PC-9 (cell line): ENCODE measurements at regions not wholly inside any gene's neighbourhood (a gene's known extent, or its start where the extent isn't known, plus 50 kb on each side); places are given as distances from the start of the nearest gene placed in this dataset.
A peak's percentile ranks its signal among the peaks of the same experiment; 100 is the strongest.

Experiments
- BruUV-seq: library from RNA; stranded (reverse); fragments of 400-500 nt; replicated peaks from 2 replicates; lab custom pipeline; 2021; lab: Mats Ljungman, UMichigan
- CTCF ChIA-PET: fragments of 300-600 bp; sonication (Branson Sonifier 250); formaldehyde crosslinking; loops from one replicate; lab custom pipeline; 2022; ENCODE audit warnings: antibody characterized with exemption; lab: Charles Lee
- POLR2A ChIA-PET: fragments of 300-600 bp; sonication (Branson Sonifier 250); formaldehyde crosslinking; loops from one replicate; lab custom pipeline; 2022; ENCODE audit warnings: antibody characterized with exemption; ENCODE audit not compliant: unreplicated experiment; lab: Charles Lee
- DNase-seq, 2 experiments: peaks; one replicate each; pipeline versions ENCODE4 v3.0.0 to v3.0.0-alpha.2; 2015 to 2022; ENCODE audit warnings: mixed read lengths in 1 of 2
- H2AFZ ChIP-seq: fragments of 200-600 bp; sonication (generic); 2 replicates; pipeline ENCODE4 v1.8.1; 2017; ENCODE audit warnings: antibody characterized with exemption
- H3F3A ChIP-seq: fragments of 200-600 bp; sonication (generic); 2 replicates; pipeline ENCODE4 v1.8.1; 2017; ENCODE audit warnings: antibody characterized with exemption, mild to moderate bottlenecking, low read depth; ENCODE audit not compliant: insufficient read depth
- H3K27ac ChIP-seq: fragments of 200-600 bp; sonication (generic); 2 replicates; pipeline ENCODE4 v1.6.1; 2016; ENCODE audit warnings: mixed run types
- H3K27me3 ChIP-seq: fragments of 200-600 bp; sonication (generic); 2 replicates; pipeline ENCODE4 v1.6.1; 2016; ENCODE audit warnings: low read depth, mixed run types; ENCODE audit not compliant: insufficient read depth
- H3K36me3 ChIP-seq: fragments of 200-600 bp; sonication (generic); 2 replicates; pipeline ENCODE4 v1.6.1; 2016; ENCODE audit warnings: low read depth, mixed run types
- H3K4me1 ChIP-seq: fragments of 200-600 bp; sonication (generic); replicated peaks from 2 replicates; pipeline ENCODE4 v1.6.1; 2016; ENCODE audit warnings: mixed run types; ENCODE audit not compliant: insufficient read depth
- H3K4me2 ChIP-seq: fragments of 200-600 bp; sonication (generic); 2 replicates; pipeline ENCODE4 v1.6.1; 2017; ENCODE audit warnings: mixed run types
- H3K4me3 ChIP-seq: fragments of 200-600 bp; sonication (generic); 2 replicates; pipeline ENCODE4 v1.6.1; 2016; ENCODE audit warnings: mixed run types
- H3K79me2 ChIP-seq: fragments of 200-600 bp; sonication (generic); 2 replicates; pipeline ENCODE4 v1.6.1; 2017; ENCODE audit warnings: low read depth, mixed run types
- H3K9me2 ChIP-seq: fragments of 200-600 bp; sonication (generic); 2 replicates; pipeline ENCODE4 v1.8.1; 2017; ENCODE audit warnings: mild to moderate bottlenecking; ENCODE audit not compliant: insufficient read depth
- H3K9me3 ChIP-seq: fragments of 200-600 bp; sonication (generic); 2 replicates; pipeline ENCODE4 v1.8.1; 2016; ENCODE audit warnings: low read depth; ENCODE audit not compliant: insufficient read depth
- H4K20me1 ChIP-seq: fragments of 200-600 bp; sonication (generic); 2 replicates; pipeline ENCODE4 v1.8.1; 2017; ENCODE audit not compliant: insufficient read depth
- EZH2 ChIP-seq: fragments of 200-600 bp; sonication (generic); IDR thresholded peaks from 2 replicates; pipeline ENCODE4 v1.8.0; 2017; ENCODE audit warnings: antibody characterized with exemption, low read depth
- intact Hi-C: fragments of 100-400 bp; cut with micrococcal nuclease; formaldehyde crosslinking; loops from one replicate; pipeline ENCODE4 v1.10.0; 2022; ENCODE audit not compliant: unreplicated experiment
- TF ChIP-seq, protein P1 (sequence below): fragments of 200-600 bp; sonication (generic); conservative IDR thresholded peaks from 2 replicates; pipeline ENCODE4 v1.6.1; 2017; ENCODE audit warnings: mixed run types, antibody characterized with exemption, mild to moderate bottlenecking, moderate library complexity

DNA sequence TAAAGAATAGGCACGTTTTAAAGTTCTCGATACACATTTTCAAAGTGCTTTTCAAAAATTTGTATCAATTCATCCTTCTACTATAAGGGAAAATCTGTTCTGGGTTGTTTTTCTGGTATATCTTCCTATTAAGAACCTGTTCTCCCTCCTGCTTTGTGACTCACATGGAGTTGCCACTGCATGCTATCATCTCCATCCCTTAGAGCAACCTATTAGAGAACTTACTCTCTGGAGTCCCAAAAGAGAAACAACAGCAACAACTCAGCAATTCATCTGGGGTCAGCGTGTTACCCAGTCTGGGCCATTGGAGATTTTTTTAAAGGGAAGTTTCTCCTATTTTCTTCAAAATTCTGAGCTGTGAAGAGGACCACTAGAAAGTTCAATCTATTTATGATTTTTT, 227.4 kb downstream of the HLX start:
- POLR2A ChIA-PET, result no interaction called here
- no peak for TF ChIP-seq EZH2
- TF ChIP-seq, protein P1, sequence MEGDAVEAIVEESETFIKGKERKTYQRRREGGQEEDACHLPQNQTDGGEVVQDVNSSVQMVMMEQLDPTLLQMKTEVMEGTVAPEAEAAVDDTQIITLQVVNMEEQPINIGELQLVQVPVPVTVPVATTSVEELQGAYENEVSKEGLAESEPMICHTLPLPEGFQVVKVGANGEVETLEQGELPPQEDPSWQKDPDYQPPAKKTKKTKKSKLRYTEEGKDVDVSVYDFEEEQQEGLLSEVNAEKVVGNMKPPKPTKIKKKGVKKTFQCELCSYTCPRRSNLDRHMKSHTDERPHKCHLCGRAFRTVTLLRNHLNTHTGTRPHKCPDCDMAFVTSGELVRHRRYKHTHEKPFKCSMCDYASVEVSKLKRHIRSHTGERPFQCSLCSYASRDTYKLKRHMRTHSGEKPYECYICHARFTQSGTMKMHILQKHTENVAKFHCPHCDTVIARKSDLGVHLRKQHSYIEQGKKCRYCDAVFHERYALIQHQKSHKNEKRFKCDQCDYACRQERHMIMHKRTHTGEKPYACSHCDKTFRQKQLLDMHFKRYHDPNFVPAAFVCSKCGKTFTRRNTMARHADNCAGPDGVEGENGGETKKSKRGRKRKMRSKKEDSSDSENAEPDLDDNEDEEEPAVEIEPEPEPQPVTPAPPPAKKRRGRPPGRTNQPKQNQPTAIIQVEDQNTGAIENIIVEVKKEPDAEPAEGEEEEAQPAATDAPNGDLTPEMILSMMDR, result no peak
- Histone ChIP-seq H3K27me3 (no peaks in the 10 kb centered on the region), H4K20me1 (no peaks in the 10 kb centered on the region), H3K9me3 (no peaks in the 10 kb centered on the region), H3K27ac (no peak overlapping the region), H2AFZ (no peak overlapping the region), H3K9me2 (0 out of 2 replicates have a peak, but pooled peaks cover 7% of the 10 kb centered on the region), H3K4me2 (no peak overlapping the region), H3K4me1 (no peaks in the 10 kb centered on the region), H3K4me3 (no peak overlapping the region), H3F3A (no peaks in the 10 kb centered on the region), H3K79me2 (no peaks in the 10 kb centered on the region), H3K36me3 (no peaks in the 10 kb centered on the region)
- intact Hi-C loops, result loop anchor here (10.0 kb wide), 1 partner anchor 132 kb away; no protein-coding TSS in a partner anchor
- CTCF ChIA-PET, result no interaction called here
- no TSS peak for BruUV-seq
- no peak for DNase-seq

DNA sequence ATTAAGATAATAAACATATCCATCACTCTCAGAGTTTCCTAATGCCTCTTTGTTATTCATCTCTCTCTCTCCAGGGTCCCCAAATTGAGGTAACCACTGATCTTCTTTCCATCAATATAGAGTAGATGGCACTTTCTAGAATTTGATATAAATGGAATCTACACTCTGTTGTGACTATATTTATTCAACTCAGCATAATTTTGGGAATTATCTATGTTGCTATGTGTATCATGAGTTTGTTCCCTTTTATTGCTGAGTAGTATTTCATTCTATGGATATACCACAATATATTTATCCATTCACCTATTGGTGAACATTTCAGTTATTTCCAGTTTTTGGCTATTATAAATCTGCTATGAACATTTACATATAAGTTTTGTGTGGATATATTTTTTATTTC, 230.7 kb downstream of the HLX start:
- no peaks in the 10 kb centered on the region for H3K27me3 ChIP-seq
- no peaks in the 10 kb centered on the region for H3K4me1 ChIP-seq
- no peak overlapping the region for H3K4me2 ChIP-seq
- no peak overlapping the region for H3K27ac ChIP-seq
- no peak overlapping the region for H3K4me3 ChIP-seq
- H2AFZ ChIP-seq, result no peak overlapping the region
- 0 out of 2 replicates have a peak, but pooled peaks cover 7% of the 10 kb centered on the region for H3K9me2 ChIP-seq
- ChIA-PET CTCF (no interaction called here), POLR2A (no interaction called here)
- BruUV-seq, result no TSS peak
- no peaks in the 10 kb centered on the region for H3K9me3 ChIP-seq
- intact Hi-C loops, result loop anchor here (10.0 kb wide), 1 partner anchor 135 kb away; no protein-coding TSS in a partner anchor
- H4K20me1 ChIP-seq, result no peaks in the 10 kb centered on the region
- H3F3A ChIP-seq, result no peaks in the 10 kb centered on the region
- DNase-seq, result no peak
- no peak for TF ChIP-seq EZH2
- TF ChIP-seq, protein P1, result no peak
- no peaks in the 10 kb centered on the region for H3K79me2 ChIP-seq
- no peaks in the 10 kb centered on the region for H3K36me3 ChIP-seq

DNA sequence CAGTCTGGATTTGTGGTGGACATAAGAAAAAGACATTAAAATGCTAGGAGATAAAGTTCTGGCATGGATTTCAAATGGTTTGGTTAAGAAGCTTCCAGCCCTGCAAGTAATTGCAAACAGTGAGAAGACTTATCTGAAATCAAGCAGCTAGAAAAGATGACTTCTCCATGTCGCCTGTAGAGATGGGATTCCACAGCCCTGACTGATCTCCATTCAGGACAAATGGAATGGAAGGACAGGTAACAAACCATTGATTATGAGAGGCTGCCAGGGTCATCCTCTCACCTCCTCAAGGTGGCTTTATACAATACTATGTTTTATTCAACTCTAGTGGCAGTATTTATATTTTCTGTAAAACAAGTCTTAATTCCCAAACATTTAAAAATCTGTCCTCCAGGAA, 237.9 kb downstream of the HLX start:
- intact Hi-C loops, result loop anchor here (2.0 kb wide), 1 partner anchor 14 kb away; no protein-coding TSS in a partner anchor

More for the DNA sequence above, 237.9 kb downstream of the HLX start:
- H3K79me2 ChIP-seq, result no peaks in the 10 kb centered on the region
- H4K20me1 ChIP-seq, result no peaks in the 10 kb centered on the region
- no peak overlapping the region for H2AFZ ChIP-seq
- no peaks in the 10 kb centered on the region for H3K27me3 ChIP-seq
- no peaks in the 10 kb centered on the region for H3K36me3 ChIP-seq
- peak overlapping the region; percentile 1; the same call in 1 of the 2 replicates for H3K4me2 ChIP-seq
- H3K4me3 ChIP-seq, result no peak overlapping the region
- H3F3A ChIP-seq, result peaks cover 7% of the 10 kb centered on the region; the same call in 1 of the 2 replicates
- ChIA-PET POLR2A (no interaction called here), CTCF (interaction anchor here (0.6 kb wide), 1 partner anchor 214 kb away, joined by 3 read pairs; no protein-coding TSS in a partner anchor)
- DNase-seq, result no peak
- H3K9me2 ChIP-seq, result no peaks in the 10 kb centered on the region
- H3K4me1 ChIP-seq, result peaks cover 17% of the 10 kb centered on the region
- TF ChIP-seq, protein P1, result no peak
- TF ChIP-seq EZH2, result no peak
- peak overlapping the region; percentile 2; the same call in 1 of the 2 replicates for H3K27ac ChIP-seq
- no TSS peak for BruUV-seq
- peaks cover 3% of the 10 kb centered on the region; the same call in 1 of the 2 replicates for H3K9me3 ChIP-seq
